GM19397 (cell line): ENCODE measurements at regions not wholly inside any gene's neighbourhood (a gene's known extent, or its start where the extent isn't known, plus 50 kb on each side); places are given as distances from the start of the nearest gene placed in this dataset.

Experiments used
- ATAC-seq: cut with Tn5 transposase; IDR thresholded peaks from one replicate; pipeline ENCODE4 v1.9.1; 2021; ENCODE audit warnings: mild to moderate bottlenecking, moderate library complexity; ENCODE audit not compliant: unreplicated experiment

DNA sequence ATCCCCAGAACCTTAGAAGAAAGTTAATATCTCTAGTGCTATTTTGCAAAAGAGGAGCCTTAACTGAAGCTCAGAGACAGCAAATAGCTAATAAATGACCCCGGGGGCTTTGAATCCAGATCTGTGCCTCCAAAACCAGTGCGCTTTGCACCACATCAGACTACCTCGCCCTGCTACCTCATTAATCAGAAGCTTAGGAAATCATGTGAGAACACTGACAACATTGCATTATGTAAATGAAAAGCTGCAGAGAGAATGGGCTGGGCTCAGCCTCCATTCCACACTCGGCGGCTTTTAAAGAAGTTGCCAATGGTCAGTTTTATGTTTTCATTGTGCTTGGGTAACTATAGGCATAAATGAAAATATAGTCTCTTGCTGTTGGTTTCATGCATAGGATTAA, 54.0 kb upstream of the STMND1 start:
- ATAC-seq: no peak

DNA sequence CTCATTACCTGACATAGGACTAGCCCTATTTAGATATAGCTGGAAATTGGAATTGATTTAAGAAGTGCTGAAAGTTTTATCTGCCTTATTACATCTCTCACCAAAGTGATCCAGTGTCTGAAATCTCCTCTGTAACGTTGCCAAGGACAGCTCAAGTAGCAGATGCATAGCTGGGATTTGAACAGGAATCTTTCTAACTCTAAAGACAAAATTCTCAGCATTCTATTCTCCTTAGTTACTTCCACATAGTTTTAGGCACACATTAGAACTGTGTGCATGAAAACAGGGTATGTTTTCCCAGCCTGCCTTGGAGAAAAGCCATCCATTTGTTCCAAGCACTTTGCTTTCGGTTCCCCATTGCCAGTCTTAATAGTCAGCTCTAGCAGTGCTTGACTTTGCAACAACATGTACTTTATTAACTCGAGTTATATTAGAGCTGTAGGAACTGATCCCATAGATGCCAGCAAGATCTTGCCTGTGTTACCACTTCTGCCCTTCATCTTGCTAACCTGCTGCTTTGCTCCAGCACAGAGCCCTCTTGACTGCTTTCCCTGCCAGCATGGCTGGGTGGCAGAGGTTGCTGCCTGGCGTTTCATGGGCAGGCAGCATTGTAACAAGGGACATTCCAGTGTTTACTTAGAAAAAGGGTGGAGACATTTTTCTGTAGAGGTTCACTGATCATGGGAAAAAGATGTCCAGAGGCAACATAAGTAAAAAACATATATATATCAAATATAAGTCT, 56.1 kb upstream of the STMND1 start:
- no peak for ATAC-seq

- ATAC-seq: no peak
Observed at GRCh38 chr6:17043148-17043522, 58.7 kb upstream of the STMND1 start.

DNA sequence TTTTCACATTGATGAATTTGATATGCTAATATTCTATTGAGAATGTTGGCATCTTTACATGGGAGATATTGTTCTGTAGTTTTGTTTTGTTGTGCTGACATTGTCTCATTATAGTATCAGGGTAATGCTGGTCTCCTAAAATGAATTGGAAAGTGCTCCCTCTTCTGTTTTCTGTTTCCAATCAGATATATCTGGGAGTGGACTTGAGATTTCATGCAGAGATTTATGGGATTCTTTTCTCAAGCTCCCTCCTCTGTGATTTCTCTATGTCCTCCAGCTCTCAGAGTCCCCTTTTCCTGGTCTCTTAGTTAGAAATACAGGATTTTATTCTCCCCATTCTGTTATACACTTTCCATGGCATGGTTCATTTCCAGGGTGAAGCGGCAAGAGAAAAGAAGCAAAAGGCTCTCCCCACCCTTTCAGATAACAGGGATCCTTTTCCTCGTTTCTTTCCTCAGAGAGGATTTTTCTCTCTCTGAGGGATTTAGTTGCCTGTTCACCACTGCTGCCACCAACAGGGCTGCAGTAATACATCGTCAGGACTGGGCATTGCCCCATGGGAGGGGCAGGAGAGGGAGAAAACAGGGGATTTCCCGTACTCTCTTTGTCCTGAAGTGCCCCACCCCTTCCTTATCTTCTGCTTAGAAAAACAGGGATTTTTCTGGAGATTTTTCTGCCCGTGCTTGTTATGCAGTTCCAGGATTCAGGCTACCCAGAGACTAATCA, 59.3 kb upstream of the STMND1 start:
- ATAC-seq: no peak

GRCh38 chr6:17039266-17039665, 62.6 kb upstream of the STMND1 start:
- ATAC-seq: no peak

DNA sequence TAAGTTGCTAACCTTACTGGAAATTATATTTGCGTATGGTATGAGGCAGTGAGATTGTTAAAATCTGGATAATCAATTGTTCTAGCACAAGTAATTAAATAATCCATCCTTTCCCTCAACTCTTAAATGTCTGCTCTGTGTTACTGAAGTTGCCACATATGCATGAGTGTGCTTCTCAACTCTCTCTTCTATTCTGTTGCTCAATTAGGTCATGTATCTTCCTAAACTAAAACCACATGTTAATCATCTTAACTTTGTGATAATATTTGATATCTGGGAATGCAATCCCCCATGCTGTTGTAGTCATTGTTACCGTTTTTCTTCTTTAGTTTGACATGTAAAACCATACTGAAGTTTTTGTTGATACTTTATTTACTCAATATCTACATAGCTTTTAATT, 63.5 kb upstream of the STMND1 start:
- no peak for ATAC-seq

- ATAC-seq: no peak
Observed at GRCh38 chr6:17036065-17036393, 65.8 kb upstream of the STMND1 start.

GRCh38 chr6:17035257-17036064, 66.4 kb upstream of the STMND1 start:
- no peak for ATAC-seq

DNA sequence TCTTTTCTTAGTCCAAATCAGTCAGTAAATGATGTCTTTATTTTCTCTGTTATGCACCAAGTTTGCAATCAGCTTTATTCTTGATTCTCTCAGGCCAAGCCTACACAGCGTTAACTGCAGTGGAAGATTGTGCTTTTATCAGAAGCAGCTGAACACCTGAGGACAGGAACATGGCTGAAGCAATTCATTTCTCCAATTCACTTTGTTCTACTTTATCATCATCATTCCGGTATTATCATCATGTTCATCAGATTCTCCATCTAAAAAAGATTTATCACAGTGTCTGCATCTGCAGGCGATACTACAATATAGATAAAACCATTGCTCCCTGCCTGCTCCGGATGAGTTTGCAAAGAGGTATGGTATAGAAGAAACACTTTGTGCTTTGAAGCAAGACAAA, 68.1 kb upstream of the STMND1 start:
- no peak for ATAC-seq

GRCh38 chr6:17032988-17033634, 68.7 kb upstream of the STMND1 start:
- no peak for ATAC-seq

DNA sequence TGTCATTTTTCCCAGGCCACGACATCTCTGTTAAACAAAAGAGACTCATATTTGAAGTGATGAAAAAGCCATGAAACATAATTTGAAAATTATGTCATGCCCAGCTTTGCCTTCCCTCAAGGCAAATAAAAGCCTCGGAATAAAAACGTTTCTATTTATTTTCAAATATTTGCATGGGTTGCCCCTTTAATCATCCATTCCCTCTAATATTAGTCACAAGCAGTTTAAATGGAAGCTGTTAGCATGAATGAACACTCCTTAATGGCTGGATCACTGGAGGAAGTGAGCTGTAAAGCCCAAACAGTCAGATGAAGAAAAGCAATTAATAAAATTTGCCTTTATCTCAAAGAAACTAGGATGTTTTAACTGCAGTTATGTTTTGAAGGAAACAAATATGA, 69.3 kb upstream of the STMND1 start:
- no peak for ATAC-seq

DNA sequence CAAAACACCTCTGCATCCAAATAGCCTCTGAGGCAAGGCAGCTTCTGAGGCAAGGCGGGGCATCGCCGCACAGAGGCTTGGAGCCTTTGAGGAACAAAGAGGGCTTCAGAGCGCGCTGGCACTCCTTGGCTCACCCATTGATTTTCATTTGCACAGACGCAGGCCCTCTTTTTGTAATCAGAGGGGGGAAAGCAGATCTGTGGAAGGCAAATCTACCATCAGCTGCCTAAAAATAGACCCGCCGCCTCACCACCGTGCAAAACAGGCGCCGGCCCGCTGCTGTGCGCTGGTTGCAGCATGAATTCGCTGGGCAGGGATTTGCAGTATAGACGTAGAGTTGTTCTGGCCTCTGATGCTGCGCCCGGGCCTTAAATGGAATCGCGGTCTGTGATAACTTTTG, 69.9 kb upstream of the STMND1 start:
- ATAC-seq: no peak

GRCh38 chr6:17027441-17027840, 74.4 kb upstream of the STMND1 start:
- ATAC-seq: no peak

DNA sequence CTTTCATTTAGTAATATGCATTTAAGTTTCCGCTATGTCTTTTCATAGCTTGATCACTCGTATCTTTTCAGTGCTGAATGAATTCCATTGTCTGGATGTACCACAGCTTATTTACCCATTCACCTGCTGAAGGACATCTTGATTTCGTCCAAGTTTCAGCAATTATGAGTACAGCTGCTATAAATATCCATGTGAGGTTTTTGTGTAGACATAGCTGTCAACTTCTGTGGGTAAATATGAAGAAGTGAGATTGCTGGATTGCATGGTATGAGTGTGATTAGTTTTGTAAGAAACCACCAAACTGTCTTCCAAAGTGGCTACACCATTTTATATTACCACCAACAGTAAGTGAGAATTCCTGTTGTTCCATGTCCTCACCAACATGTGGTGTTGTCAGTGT, 79.2 kb upstream of the STMND1 start:
- no peak for ATAC-seq

DNA sequence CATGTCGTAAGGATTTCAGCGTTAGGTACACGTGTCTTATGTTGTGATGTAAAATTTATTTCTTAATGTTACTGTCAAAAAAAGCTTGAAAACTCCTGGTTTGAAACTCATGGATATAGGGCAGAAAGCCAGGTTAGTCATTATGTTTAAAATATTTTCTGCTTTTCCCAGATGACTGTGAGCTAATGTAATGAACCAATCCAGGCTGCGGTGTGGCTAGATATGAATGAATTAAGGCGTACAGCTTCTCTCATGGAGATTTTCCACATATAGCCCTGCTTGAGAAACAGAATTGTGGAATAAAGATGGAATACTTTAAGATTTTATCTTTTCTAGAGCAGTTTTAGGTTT, 80.3 kb upstream of the STMND1 start:
- no peak for ATAC-seq

DNA sequence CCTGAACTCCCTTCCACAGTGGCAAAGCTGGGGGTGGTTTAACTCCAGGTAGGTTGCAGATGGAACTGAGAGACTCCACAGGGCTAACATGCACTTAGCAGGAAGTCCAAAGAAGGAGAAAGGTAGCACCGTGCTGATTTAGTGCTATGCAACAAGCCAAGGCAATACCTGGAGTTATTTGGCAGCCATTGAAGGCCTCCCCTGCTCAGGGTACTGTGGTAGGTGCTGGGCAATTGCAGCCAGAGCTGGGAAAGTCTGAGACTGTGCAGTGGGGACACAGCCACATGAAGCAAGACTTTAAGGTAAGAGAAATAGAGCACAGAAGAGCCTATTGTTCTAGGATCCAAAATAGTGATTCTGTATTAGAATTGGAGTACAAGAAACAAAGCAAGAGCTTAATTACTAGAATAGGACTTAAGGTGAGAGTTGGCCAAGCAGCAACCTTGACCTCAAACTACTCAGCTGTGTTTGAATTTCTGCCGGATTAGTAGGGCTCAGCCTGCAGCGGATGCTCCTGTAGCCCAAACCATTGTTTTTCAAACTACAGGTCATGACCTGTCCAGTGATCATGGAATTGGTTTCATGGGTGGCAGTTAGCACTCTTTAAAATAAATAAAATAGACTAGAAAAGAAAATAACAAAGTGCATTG, 80.8 kb upstream of the STMND1 start:
- no peak for ATAC-seq

DNA sequence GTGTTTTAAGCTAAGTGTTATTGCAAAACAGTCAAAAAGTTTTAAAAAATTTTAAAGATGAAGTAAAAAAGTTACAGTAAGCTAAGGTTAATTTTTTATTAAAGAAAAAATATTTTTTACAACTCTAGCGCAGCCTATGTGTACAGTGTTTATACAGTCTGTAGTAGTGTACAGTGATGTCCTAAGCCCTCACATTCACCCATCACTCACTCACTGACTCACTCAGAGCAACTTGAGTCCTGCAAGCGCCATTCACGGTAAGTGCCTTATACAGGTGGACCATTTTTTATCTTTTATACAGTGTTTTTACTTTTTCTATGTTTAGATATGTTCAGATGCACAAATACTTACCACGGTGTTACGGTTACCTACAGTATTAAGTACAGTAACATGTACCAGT, 83.4 kb upstream of the STMND1 start:
- ATAC-seq: no peak

DNA sequence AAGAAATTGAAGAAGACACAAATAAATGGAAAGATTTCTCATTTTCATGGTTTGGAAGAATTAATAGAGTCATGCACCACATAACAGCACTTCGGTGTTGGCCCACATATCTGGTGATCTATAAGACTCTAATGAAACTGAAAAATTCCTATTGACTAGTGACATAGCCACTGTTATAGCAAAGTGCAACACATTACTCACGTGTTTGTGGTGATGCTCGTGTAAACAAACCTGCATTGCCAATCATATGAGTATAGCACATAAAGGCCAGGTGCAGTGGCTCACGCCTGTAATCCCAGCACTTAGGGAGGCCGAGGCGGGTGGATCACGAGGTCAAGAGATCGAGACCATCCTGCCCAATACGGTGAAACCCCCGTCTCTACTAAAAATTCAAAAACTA, 84.4 kb upstream of the STMND1 start:
- ATAC-seq: no peak

GRCh38 chr6:17015551-17016381, 86.1 kb upstream of the STMND1 start:
- ATAC-seq: peak; percentile 27

DNA sequence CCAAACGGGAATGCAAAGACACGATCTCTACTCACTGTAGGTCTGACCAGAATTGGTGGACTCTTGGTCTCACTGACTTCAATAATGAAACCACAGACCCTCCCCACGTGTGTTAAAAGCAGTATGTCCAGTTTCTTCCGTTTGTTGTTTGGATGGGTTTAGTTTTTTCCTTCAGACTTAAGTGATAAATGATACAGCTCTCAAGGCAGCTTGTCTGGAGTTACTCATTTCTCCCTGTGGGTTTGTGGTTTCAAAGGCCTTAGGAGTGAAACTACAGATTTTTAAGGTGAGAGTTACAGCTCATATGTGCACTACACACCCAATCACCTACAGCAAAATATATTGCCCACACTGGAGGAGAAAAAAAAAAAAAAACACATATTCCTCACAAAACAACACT, 86.7 kb upstream of the STMND1 start:
- ATAC-seq: peak; percentile 76
